Adrenal gland (tissue), 5 donors: ENCODE measurements at regions not wholly inside any gene's neighbourhood (a gene's known extent, or its start where the extent isn't known, plus 50 kb on each side); places are given as distances from the start of the nearest gene placed in this dataset.

Experiments used
- CTCF ChIP-seq, 6 experiments: fragments of 450-650 bp in 4 of 6; fragments of 200-600 bp in 2 of 6; sonication (generic) in 1 of 6; IDR thresholded peaks; 1 replicate in 5 of 6; 2 replicates in 1 of 6; pipeline versions ENCODE4 v1.5.1 to v1.8.0; 2016 to 2021; ENCODE audit warnings: antibody characterized with exemption in 6 of 6, mild to moderate bottlenecking in 2 of 6, moderate library complexity in 1 of 6
- POLR2A ChIP-seq, 2 donors: fragments of 450-650 bp; IDR thresholded peaks; one replicate each; pipeline ENCODE4 v1.6.1; 2017; ENCODE audit warnings: antibody characterized with exemption in 2 of 2, mild to moderate bottlenecking in 2 of 2, moderate library complexity in 1 of 2
- donor health status: DM: no; HTN: no; CAD: no.

DNA sequence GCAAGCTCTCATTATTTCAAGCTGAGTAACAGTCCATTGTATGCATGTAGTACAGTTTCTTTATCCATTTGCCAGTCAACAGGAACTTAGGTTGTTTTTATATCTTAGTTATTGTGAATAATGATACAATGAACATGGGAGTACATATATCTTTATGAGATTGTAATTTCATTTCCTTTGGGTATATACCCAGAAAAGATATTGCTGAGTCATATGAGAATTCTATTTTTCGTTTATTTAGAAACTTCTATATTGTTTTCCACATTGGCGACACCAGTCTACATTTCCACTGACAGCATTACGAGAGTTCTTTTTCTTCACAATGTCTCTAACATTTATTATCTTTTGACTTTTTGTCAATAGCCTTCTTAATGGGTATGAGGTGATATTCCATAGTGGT is 477.8 kb upstream of the PAPPA start:
- TF ChIP-seq CTCF (IDR thresholded peaks at IDR 0.05) (no peak), POLR2A (IDR thresholded peaks at IDR 0.05) (no peak)
